Activated CD4-positive, alpha-beta T cell treated with anti-CD3 and anti-CD28 coated beads, Interleukin-10, Interleukin-2, amounts not matched to agents 100 ng/mL and 50 ng/mL, durations not matched to agents 16 hours and 8 hours (primary cell): ENCODE measurements at regions not wholly inside any gene's neighbourhood (a gene's known extent, or its start where the extent isn't known, plus 50 kb on each side); places are given as distances from the start of the nearest gene placed in this dataset.
"Not testable (repeated sequence)": the region's sequence is repeated elsewhere in the genome, so short reads cannot be mapped to it uniquely, and the experiment has no call there.

ENCODE experiments used
- DNase-seq: peaks from one replicate; pipeline ENCODE4 v3.0.0-alpha.2; 2020

DNA sequence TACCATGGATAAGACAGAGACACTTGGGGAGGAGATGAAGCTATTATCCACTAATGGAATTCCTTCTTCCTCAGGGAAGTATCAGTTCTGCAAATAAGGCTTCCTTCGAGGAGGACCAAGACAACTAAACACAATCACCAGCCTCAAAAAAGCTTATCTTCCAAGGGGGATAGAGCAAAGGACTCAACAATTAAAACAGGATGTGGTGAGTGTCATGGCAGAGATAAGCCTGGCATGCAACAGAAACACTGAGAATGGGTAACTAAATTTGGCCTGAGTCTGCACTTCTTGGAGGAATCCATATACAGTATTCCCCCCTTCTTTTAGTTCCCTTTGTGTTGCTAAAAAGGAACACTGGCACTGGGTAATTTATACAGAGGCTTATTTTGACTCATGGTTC lies 1285.2 kb downstream of the GATA3 start:
- no peak for DNase-seq

GRCh38 chr10:9342885-9343570 lies 1288.5 kb downstream of the GATA3 start:
- peak; percentile 14 for DNase-seq

- DNase-seq = not testable (repeated sequence)
Observed at GRCh38 chr10:9347933-9348332, 1293.4 kb downstream of the GATA3 start.

- no peak for DNase-seq
Observed at GRCh38 chr10:9357471-9357870, 1303.0 kb downstream of the GATA3 start.

DNA sequence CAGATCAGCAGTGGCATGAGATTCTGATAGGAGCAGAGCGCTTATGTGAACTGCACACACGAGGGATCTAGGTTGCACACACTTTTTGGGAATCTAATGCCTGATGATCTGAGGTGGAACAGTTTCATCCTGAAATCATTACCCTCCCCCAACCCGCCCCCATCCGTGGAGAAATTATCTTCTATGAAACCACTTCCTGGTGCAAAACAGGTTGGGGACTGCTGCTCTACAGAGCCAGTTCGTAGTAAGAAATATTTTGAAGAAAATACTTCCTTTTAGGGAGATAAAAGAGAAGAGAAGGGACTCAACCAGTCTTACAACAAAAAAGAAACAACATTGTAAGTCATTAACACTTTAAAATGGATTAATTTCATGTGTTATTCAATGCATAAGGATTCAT lies 1308.2 kb downstream of the GATA3 start:
- DNase-seq = no peak

DNA sequence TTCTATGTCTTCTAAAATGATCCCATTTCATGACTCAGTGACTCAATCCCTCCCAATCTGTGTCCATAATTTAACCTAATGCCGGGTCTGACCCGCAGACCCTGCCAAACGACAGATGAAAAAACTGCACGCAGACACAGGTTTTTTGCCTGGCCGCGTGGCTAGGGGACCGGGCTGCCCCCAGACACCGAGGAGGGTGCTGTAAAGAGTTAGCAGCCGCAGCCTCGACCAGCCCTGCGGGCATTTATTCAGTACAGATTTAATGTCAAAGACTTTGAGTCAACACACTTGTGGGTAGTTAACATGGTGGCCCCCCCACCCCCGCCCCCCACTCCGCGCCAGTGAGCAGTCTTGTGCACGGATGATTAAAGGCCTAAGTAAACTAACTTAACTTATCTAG lies 1324.7 kb downstream of the GATA3 start:
- DNase-seq = no peak

- no peak for DNase-seq
Observed at GRCh38 chr10:9381733-9382532, 1327.4 kb downstream of the GATA3 start.

- no peak for DNase-seq
Observed at GRCh38 chr10:9382533-9382866, 1328.0 kb downstream of the GATA3 start.

DNA sequence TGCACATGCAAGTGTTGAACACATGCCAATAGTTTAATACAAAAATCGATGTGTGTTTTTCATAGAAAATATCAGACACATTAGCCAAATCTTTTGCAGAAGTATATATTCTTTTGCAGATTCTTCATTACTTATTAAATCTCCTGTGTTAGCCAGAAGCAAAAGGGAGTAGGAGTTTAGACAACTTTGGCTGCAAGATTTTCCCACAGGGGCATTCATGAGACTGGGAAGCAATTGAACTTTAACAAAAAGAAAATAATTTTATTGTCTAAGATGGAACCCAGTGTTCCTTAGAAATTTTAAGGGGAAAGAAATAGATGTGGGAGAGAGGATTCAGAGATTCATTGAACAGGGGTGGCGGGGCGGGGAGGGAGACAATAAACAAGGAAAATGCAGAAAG lies 1336.0 kb downstream of the GATA3 start:
- no peak for DNase-seq

DNA sequence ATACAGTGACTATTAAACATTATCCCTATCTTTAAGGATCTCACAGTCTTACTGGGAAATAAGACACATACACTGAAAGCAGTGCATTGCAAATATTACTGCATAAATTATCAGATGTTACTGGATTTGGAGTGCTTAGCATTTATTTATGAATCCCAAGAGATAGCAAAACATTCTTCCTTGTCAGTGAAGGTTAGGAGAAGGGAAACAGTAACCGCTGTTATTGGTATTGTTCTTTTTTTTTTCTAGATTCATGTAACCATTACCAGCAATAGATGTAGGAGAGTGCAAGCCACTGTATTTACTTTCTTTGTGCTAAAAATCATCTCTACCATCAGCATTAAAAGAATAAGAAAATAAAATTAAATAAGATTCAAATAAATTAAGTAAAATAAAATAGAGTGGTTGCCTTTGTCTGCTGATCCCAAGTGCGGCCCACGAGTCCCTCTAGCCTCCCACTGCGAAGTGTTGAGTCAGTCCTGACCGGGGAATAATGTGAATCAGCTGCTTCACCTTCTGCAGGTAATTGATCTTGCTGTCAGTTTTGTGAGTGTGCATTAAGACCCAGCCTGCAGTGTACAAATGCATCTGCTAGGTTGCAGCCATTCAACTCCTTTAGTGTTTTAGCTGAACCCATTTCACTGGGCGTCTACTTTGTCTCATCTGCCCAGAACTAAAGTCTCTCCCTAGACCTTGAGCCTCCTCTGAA lies 1344.9 kb downstream of the GATA3 start:
- no peak for DNase-seq

DNA sequence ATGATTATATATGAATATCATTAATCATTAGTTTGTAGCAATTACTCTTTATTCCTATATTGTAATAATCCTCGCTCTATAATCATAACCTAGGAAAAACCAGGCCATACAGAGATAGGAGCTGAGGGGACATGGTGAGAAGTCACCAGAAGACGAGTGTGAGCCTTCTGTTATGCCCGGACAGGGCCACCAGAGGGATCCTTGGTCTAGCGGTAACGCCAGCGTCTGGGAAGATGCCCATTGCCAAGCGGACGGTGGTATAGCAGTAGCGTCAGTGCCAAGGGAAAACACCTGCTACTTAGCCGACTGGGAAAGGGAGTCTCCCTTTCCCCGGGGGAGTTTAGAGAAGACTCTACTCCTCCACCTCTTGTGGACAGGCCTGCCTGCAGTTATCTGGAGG lies 1347.6 kb downstream of the GATA3 start:
- DNase-seq = not testable (repeated sequence)

DNA sequence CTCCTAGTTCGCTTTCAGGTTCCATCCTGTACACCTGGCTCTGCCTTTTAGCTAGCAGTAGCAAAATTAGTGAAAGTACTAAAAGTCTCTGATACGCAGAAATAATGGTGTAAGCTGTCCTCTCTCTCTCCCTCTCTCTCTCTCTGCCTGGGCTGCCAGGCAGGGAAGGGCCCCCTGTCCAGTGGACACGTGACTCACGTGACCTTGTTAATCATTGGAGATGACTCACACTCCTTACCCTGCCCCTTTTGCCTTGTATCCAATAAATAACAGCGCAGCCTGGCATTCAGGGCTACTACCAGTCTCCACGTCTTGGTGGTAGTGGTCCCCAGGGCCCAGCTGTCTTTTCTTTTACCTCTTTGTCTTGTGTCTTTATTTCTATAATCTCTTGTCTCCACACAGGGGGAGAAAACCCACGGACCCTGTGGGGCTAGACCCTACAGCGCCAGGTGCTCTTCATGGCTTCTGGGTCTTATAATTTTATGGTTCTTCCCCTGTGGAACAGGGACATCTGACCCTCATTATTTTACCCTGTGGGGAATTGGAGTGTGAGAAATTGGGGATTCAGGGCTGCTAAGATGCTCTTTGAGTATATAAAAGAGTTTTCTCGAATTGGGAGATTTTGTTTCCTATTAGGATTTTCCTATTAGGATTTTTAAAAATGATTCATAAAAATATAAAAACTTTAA lies 1348.2 kb downstream of the GATA3 start:
- DNase-seq = not testable (repeated sequence)

DNA sequence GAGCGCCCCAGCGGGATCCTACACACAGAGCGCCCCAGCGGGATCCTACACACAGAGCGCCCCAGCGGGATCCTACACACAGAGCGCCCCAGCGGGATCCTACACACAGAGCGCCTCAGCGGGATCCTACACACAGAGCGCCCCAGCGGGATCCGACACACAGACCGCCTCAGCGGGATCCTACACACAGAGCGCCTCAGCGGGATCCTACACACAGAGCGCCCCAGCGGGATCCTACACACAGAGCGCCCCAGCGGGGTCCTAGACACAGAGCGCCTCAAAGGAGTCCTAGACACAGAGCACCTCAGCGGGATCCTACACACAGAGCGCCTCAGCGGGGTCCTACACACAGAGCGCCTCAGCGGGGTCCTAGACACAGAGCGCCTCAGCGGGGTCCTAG lies 1352.7 kb downstream of the GATA3 start:
- not testable (repeated sequence) for DNase-seq

DNA sequence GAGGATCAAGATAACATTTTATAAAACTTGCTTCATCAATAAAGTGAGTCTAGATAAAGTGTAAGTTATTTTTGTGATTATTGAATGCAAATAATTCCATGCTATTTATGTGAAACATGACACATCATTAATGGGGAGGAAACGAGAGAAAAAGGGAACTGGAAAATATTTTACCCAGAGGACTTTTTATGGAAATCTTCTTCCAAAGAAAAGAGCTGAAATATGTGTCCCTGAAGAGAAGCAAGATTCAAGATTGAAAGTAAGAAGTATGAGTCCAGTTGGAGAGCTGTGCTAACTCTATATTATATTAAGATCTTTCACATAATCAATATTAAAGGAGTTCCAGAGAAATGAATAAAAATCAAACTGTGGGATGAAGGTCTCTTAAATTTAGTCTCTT lies 1361.8 kb downstream of the GATA3 start:
- DNase-seq = no peak

GRCh38 chr10:9419757-9420156 lies 1365.3 kb downstream of the GATA3 start:
- DNase-seq = no peak

DNA sequence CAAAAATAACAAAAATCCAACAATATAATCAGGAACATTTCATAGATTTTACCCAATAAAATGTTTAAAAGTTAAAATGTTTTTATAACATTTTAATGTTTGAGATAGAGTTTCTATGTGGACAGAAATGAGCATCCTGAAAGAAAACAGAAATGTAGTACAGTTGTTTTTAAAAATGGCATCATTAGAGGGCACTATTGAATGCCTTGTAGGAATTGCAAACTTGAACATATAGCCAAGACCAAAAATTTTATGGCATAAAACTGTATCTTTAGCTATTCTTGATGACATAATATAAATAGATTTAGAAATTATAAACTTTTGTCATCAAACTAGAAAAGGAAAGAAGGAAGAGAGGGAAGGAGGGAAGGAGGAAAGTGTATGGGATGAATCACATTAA lies 1372.7 kb downstream of the GATA3 start:
- DNase-seq = no peak

- DNase-seq = no peak
Observed at GRCh38 chr10:9437131-9437530, 1382.6 kb downstream of the GATA3 start.

DNA sequence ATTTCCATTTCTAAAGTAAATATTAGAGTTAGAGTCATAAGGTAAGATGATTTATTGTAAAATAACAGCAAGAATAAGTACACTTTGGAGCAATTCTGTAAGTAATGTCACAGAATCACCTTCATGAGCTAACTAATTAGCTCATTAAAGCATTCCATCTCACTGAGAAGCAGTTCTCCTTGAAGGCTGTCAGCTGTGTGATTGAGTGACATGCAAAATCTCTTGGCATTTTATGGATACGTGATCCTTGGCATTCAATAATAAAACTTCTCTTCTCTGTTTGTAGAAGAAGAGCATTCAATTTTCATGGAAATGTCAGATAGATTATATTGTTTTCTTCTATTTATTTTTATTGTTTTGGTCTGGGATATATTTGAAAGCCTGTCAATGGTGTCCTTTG lies 1389.3 kb downstream of the GATA3 start:
- no peak for DNase-seq

DNA sequence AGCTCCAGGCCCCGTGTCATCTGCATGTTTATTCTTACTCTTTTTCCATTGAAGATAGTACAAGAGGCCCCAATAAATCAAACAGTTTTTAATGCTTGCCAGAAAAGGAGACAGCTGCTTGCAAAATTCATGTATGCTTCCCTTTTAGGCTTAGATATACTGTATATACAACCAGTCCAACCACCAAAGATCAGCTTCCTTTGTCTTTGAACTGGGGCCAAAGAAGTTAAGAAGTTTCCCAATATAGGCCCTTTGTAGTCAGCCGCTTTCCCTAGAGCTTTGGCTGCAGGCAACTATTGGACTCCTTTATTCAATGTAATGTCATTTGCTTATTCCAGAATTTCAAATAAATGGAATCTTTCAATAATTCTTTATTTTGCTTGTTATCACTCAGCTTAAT lies 1395.0 kb downstream of the GATA3 start:
- DNase-seq = no peak

DNA sequence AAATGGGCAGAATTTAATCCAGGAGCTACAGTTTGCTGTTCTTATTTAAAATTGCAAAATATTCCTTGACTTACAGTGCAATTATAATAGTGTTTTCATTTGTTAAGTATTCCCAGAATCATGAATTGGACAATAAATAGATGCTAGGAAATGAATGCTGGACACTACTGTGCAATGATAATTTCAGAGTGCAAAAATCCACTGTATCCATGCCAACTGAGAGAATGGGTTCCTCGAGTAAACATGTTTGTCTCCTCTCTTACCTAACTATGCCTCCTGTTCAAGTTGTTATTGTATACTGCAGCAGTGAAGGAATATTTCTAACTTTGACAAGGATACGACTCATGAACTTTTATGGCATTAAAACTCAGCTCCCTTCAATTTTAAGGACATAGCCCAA lies 1396.3 kb downstream of the GATA3 start:
- no peak for DNase-seq

GRCh38 chr10:9451211-9451773 lies 1396.8 kb downstream of the GATA3 start:
- DNase-seq = no peak

- no peak for DNase-seq
Observed at GRCh38 chr10:9452056-9452455, 1397.6 kb downstream of the GATA3 start.

- not testable (repeated sequence) for DNase-seq
Observed at GRCh38 chr10:9453871-9454270, 1399.4 kb downstream of the GATA3 start.
